DOHH2 (cell line): ENCODE measurements at regions not wholly inside any gene's neighbourhood (a gene's known extent, or its start where the extent isn't known, plus 50 kb on each side); places are given as distances from the start of the nearest gene placed in this dataset.

ENCODE experiments used
- EZH2phosphoT487 ChIP-seq: fragments of 200-600 bp; sonication (generic); IDR thresholded peaks from 2 replicates; pipeline ENCODE4 v1.6.1; 2017; ENCODE audit warnings: borderline replicate concordance, mild to moderate bottlenecking, antibody characterized with exemption, low read length, moderate library complexity, mixed read lengths
- TF ChIP-seq, protein P1 (sequence below): fragments of 200-600 bp; sonication (generic); IDR thresholded peaks from one replicate; pipeline ENCODE4 v1.5.1; 2014; ENCODE audit warnings: antibody characterized with exemption, mild to moderate bottlenecking, low read depth, low read length; ENCODE audit not compliant: poor library complexity, severe bottlenecking

DNA sequence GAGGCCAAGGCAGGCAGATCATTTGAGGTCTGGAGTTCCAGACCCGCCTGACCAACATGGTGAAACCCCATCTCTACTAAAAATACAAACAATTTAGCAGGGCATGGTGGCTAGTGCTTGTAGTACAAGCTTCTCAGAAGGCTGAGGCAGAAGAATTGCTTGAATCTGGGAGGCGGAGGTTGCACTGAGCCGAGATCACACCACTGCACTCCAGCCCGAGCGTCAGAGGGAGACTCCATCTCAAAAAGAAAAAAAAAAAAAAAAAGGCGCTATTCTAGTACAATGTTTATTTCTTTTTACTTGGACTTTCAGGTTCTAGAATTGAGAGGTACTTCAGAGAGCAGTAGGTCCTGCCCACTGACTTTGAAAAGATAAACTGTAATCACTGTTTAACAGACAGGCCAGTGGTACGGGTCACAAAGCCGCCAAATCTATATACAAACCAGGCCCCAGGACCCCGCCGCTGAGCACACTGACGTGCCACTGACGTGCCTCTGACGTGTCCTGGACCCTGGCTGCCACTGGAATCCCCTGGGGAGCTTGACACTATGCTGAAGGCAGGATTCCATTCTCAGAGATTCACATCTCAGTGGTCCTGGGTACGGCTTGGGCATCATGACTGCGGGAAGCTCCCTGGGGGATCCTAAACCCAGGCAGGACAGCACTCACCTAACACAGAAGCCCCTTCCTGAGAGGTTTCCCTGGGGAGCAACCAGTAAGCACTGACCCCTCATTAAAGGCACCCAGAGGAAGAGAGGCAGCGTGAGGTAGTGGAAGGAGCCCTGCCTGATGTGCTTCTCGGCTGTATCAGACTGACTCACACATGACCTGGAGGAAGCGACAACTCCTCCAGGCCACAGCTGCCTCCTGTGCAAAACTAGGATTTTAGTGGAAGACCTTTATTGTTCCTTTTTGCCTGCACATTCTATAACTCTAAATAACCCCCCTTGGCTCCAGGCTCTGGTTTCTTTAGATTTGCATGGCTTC lies 197.8 kb upstream of the MEIS1 start:
- TF ChIP-seq, protein P1, sequence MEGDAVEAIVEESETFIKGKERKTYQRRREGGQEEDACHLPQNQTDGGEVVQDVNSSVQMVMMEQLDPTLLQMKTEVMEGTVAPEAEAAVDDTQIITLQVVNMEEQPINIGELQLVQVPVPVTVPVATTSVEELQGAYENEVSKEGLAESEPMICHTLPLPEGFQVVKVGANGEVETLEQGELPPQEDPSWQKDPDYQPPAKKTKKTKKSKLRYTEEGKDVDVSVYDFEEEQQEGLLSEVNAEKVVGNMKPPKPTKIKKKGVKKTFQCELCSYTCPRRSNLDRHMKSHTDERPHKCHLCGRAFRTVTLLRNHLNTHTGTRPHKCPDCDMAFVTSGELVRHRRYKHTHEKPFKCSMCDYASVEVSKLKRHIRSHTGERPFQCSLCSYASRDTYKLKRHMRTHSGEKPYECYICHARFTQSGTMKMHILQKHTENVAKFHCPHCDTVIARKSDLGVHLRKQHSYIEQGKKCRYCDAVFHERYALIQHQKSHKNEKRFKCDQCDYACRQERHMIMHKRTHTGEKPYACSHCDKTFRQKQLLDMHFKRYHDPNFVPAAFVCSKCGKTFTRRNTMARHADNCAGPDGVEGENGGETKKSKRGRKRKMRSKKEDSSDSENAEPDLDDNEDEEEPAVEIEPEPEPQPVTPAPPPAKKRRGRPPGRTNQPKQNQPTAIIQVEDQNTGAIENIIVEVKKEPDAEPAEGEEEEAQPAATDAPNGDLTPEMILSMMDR = no peak
- TF ChIP-seq EZH2phosphoT487 = no peak
